ENCODE measurements at regions not wholly inside any gene's neighbourhood (a gene's known extent, or its start where the extent isn't known, plus 50 kb on each side); places are given as distances from the start of the nearest gene placed in this dataset.

DNA sequence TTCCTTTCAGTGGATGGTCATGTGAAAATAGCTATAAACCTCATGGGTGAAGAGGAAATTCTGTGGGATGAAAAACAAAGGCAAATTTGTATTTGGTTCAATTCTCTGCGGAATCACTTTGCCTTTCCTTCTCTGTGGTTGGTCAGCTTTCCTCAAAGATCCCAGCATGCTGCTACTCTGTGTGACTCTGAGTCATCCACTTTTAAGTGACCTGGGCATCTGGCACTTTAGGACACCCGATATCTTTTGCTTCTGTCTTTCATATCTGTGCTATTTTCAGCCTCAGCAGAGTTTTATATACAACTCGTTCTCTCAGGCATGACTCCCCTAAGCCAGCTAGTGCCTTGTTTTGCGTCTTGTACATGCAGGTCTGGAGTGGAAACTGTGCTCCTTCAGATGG, 217.0 kb upstream of the PIEZO2 start:
- no peak for TF ChIP-seq EZH2 (IDR thresholded peaks at IDR 0.05; ENCODE audit: low read length, missing control alignments)
- TF ChIP-seq, protein P1, sequence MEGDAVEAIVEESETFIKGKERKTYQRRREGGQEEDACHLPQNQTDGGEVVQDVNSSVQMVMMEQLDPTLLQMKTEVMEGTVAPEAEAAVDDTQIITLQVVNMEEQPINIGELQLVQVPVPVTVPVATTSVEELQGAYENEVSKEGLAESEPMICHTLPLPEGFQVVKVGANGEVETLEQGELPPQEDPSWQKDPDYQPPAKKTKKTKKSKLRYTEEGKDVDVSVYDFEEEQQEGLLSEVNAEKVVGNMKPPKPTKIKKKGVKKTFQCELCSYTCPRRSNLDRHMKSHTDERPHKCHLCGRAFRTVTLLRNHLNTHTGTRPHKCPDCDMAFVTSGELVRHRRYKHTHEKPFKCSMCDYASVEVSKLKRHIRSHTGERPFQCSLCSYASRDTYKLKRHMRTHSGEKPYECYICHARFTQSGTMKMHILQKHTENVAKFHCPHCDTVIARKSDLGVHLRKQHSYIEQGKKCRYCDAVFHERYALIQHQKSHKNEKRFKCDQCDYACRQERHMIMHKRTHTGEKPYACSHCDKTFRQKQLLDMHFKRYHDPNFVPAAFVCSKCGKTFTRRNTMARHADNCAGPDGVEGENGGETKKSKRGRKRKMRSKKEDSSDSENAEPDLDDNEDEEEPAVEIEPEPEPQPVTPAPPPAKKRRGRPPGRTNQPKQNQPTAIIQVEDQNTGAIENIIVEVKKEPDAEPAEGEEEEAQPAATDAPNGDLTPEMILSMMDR (conservative IDR thresholded peaks at IDR 0.05 in 1 of 2, IDR thresholded peaks at IDR 0.05 in 1 of 2; ENCODE audit: low read depth in 1 of 2, low read length in 2 of 2) = no peak
